K562 (cell line): ENCODE measurements at regions not wholly inside any gene's neighbourhood (a gene's known extent, or its start where the extent isn't known, plus 50 kb on each side); places are given as distances from the start of the nearest gene placed in this dataset.

Source experiments
- ATAC-seq: fragments of 200-7000 bp; cut with Tn5 transposase; 3 replicates; pipeline ENCODE4 v1.9.1; 2020; ENCODE audit warnings: moderate library complexity
- BruUV-seq: library from RNA; stranded (reverse); fragments of 400-500 nt; replicated peaks from 2 replicates; lab custom pipeline; 2021; lab: Mats Ljungman, UMichigan
- CTCF ChIA-PET: fragments of 300-600 bp; formaldehyde crosslinking; extraction: SDS; loops from one replicate; lab custom pipeline; 2021; ENCODE audit warnings: low intra/inter-chr PET ratio; lab: Yijun Ruan, JAX
- POLR2A ChIA-PET: fragments of 300-600, 350-650 bp; sonication (Branson Sonifier 250); formaldehyde crosslinking; extraction: SDS; loops from one replicate; lab custom pipeline; 2021; ENCODE audit warnings: antibody characterized with exemption, inconsistent platforms; lab: Yijun Ruan, JAX
- DNase-seq, 4 experiments: peaks; one replicate each; pipeline versions ENCODE4 v3.0.0 to v3.0.0-alpha.2; 2011 to 2018; ENCODE audit warnings: low spot score in 3 of 4, mixed read lengths in 3 of 4; ENCODE audit errors: extremely low read depth in 1 of 4
- FAIRE-seq: peaks from 2 replicates; lab custom pipeline; 2011; peaks lifted over from hg19 to GRCh38; lab: Jason Lieb, UNC
- H2AFZ ChIP-seq: 2 replicates; pipeline ENCODE4 v1.6.0; 2011; ENCODE audit warnings: low read depth, low read length, control low read depth, inconsistent platforms
- H3K27ac ChIP-seq: fragments of 200-600 bp; 3 replicates; pipeline ENCODE4 v1.8.0; 2011; ENCODE audit warnings: low read depth, mild to moderate bottlenecking, control low read depth, inconsistent platforms, low read length, moderate library complexity, mixed read lengths; ENCODE audit errors: extremely low read depth
- H3K27me3 ChIP-seq, 2 experiments: fragments of 300-600 bp in 1 of 2; 2 replicates in 1 of 2; 3 replicates in 1 of 2; pipeline versions ENCODE4 v1.6.0 to v1.8.0; 2011; ENCODE audit warnings: inconsistent platforms in 2 of 2, low read length in 2 of 2, mild to moderate bottlenecking in 1 of 2, mixed read lengths in 1 of 2, moderate library complexity in 1 of 2; ENCODE audit not compliant: control insufficient read depth in 2 of 2, insufficient read depth in 2 of 2
- H3K36me3 ChIP-seq: fragments of 300-600 bp; 3 replicates; pipeline ENCODE4 v1.8.0; 2011; ENCODE audit warnings: mild to moderate bottlenecking, low read length, inconsistent platforms; ENCODE audit not compliant: control insufficient read depth, insufficient read depth
- H3K4me1 ChIP-seq, 2 experiments: fragments of 200-600 bp in 1 of 2; replicated peaks in 1 of 2; 2 replicates in 1 of 2; 3 replicates in 1 of 2; pipeline versions ENCODE4 v1.5.1 to v1.8.0; 2011; ENCODE audit warnings: inconsistent platforms in 2 of 2, low read length in 2 of 2, mild to moderate bottlenecking in 1 of 2, mixed read lengths in 1 of 2, moderate library complexity in 1 of 2; ENCODE audit not compliant: control insufficient read depth in 2 of 2, insufficient read depth in 2 of 2
- H3K4me2 ChIP-seq: 2 replicates; pipeline ENCODE4 v1.6.1; 2011; ENCODE audit warnings: low read length, control low read depth, inconsistent platforms, mixed read lengths; ENCODE audit not compliant: insufficient read depth
- H3K4me3 ChIP-seq: fragments of 200-600 bp; sonication (generic), shearing (Covaris generic); 2 replicates; pipeline ENCODE4 v1.5.1; 2016; ENCODE audit warnings: control low read depth, inconsistent platforms
- H3K79me2 ChIP-seq: fragments of 200-600 bp; 3 replicates; pipeline ENCODE4 v1.8.0; 2011; ENCODE audit warnings: low read length, inconsistent platforms; ENCODE audit not compliant: control insufficient read depth, insufficient read depth
- H3K9ac ChIP-seq, 2 experiments: 2 replicates each; pipeline versions ENCODE4 v1.6.0 to v1.6.1; 2011; ENCODE audit warnings: low read depth in 2 of 2, low read length in 2 of 2, control low read depth in 1 of 2, inconsistent platforms in 1 of 2, mild to moderate bottlenecking in 1 of 2, mixed read lengths in 1 of 2; ENCODE audit not compliant: insufficient read depth in 1 of 2
- H3K9me1 ChIP-seq: one replicate; pipeline ENCODE4 v1.6.0; 2011; ENCODE audit warnings: inconsistent platforms, mild to moderate bottlenecking, low read length, moderate library complexity; ENCODE audit not compliant: control insufficient read depth, insufficient read depth
- H3K9me3 ChIP-seq: replicated peaks from 2 replicates; pipeline ENCODE4 v1.5.1; 2011; ENCODE audit warnings: low read depth, low read length, inconsistent platforms; ENCODE audit not compliant: control insufficient read depth, insufficient read depth
- H4K20me1 ChIP-seq: replicated peaks from 2 replicates; pipeline ENCODE4 v1.6.1; 2011; ENCODE audit warnings: low read length, inconsistent platforms, mixed read lengths; ENCODE audit not compliant: control insufficient read depth, insufficient read depth
- BRCA1 ChIP-seq, 2 experiments: fragments of 450-650 bp in 1 of 2; sonication (generic) in 1 of 2; formaldehyde crosslinking in 1 of 2; IDR thresholded peaks; 2 replicates each; pipeline versions ENCODE4 v1.5.0 to v1.6.1; 2017 to 2020; ENCODE audit warnings: mild to moderate bottlenecking in 1 of 2, missing genetic modification reagents in 1 of 2
- CTCF ChIP-seq, 3 experiments: IDR thresholded peaks in 2 of 3; conservative IDR thresholded peaks in 1 of 3; 2 replicates each; pipeline ENCODE4 v1.5.1; 2011 to 2012; ENCODE audit warnings: low read length in 3 of 3, mild to moderate bottlenecking in 3 of 3, control low read depth in 2 of 3, improper control_type of control experiment in 1 of 3, inconsistent platforms in 1 of 3, low read depth in 1 of 3, mixed read lengths in 1 of 3, moderate library complexity in 1 of 3; ENCODE audit not compliant: insufficient read depth in 2 of 3
- POLR2AphosphoS2 ChIP-seq: IDR thresholded peaks from 2 replicates; pipeline ENCODE4 v1.6.1; 2012; ENCODE audit warnings: low read length, improper control_type of control experiment
- TARDBP ChIP-seq: fragments of 450-650 bp; IDR thresholded peaks from 2 replicates; pipeline ENCODE4 v1.6.1; 2016
- YY1 ChIP-seq, 3 experiments: IDR thresholded peaks; 2 replicates each; pipeline ENCODE4 v1.6.1; 2011; ENCODE audit warnings: low read length in 2 of 3, mild to moderate bottlenecking in 2 of 3, moderate library complexity in 2 of 3, borderline replicate concordance in 1 of 3, control low read depth in 1 of 3, low read depth in 1 of 3; ENCODE audit not compliant: insufficient read depth in 3 of 3, insufficient replicate concordance in 2 of 3, control insufficient read depth in 1 of 3, insufficient read length in 1 of 3; ENCODE audit errors: extremely low read depth in 1 of 3
- WGBS: fragments of 100-300 bp; shearing (Covaris generic); methylation state at CpG from one replicate; pipeline ENCODE4 v1.1.6; 2016; ENCODE audit warnings: low coverage, mixed read lengths; ENCODE audit not compliant: insufficient coverage; ENCODE audit errors: missing lambda C conversion rate; 5-methylcytosine and 5-hydroxymethylcytosine counted together
- in situ Hi-C: fragments of 300-500 bp; cut with MboI; formaldehyde crosslinking; loops from 4 replicates; pipeline ENCODE4 v1.15.0; 2018; ENCODE audit warnings: inconsistent platforms, mixed read lengths
- intact Hi-C: fragments of 100-400 bp; cut with micrococcal nuclease; formaldehyde crosslinking; loops from 2 replicates; pipeline ENCODE4 v1.14.2; 2022

GRCh38 chr4:181582595-181582994 lies 660.6 kb upstream of the TENM3 start:
- Histone ChIP-seq H3K9me3 (no peaks in the 10 kb centered on the region), H3K9me1 (no peaks in the 10 kb centered on the region)
- CTCF ChIA-PET = interaction anchor here (0.7 kb wide), 1 partner anchor 589 kb away, joined by 5 read pairs; no protein-coding TSS in a partner anchor
- intact Hi-C loops = no loop called here
- TF ChIP-seq YY1 (IDR thresholded peaks at IDR 0.05; ENCODE audit: borderline replicate concordance in 1 of 3, control insufficient read depth in 1 of 3, extremely low read depth in 1 of 3, insufficient read depth in 3 of 3, insufficient read length in 1 of 3, insufficient replicate concordance in 2 of 3, low read depth in 1 of 3, low read length in 2 of 3) (peak in 1 of 3 experiments; percentile 74), TARDBP (no peak), BRCA1 (IDR thresholded peaks at IDR 0.05) (no peak), BRCA1 (CRISPR knock-in tag; IDR thresholded peaks at IDR 0.05) (no peak), POLR2AphosphoS2 (no peak), CTCF (IDR thresholded peaks at IDR 0.05 in 2 of 3, conservative IDR thresholded peaks at IDR 0.05 in 1 of 3; ENCODE audit: insufficient read depth in 2 of 3, low read depth in 1 of 3, low read length in 3 of 3) (peak in 2 of 3 experiments; percentile 11 to 34; a peak in 2 of 6 replicates)
- TF ChIP-seq, all 486 proteins: peak for 2
- FAIRE-seq (no peak), DNase-seq (peak; percentile 5 to 32 (median 20)), ATAC-seq (no peak; the same call in 2 of the 3 replicates)
- H2AFZ ChIP-seq = no peak overlapping the region
- H3K27me3 ChIP-seq = no peaks in the 10 kb centered on the region
- POLR2A ChIA-PET = no interaction called here
- H3K27ac ChIP-seq = no peak overlapping the region
- H3K4me3 ChIP-seq = no peak overlapping the region
- in situ Hi-C loops = no loop called here
- H3K4me1 ChIP-seq = no peaks in the 10 kb centered on the region
- no peak overlapping the region for H3K9ac ChIP-seq
- H3K4me2 ChIP-seq = no peak overlapping the region
- H3K79me2 ChIP-seq = no peaks in the 10 kb centered on the region
- 0% methylated on average over 3 of the region's 4 CpGs for WGBS
- H3K36me3 ChIP-seq = no peaks in the 10 kb centered on the region
- H4K20me1 ChIP-seq = no peaks in the 10 kb centered on the region
- BruUV-seq = no TSS peak
